Tibial artery (tissue), 4 donors: ENCODE measurements at regions not wholly inside any gene's neighbourhood (a gene's known extent, or its start where the extent isn't known, plus 50 kb on each side); places are given as distances from the start of the nearest gene placed in this dataset.
"Not testable (repeated sequence)": the region's sequence is repeated elsewhere in the genome, so short reads cannot be mapped to it uniquely, and the experiment has no call there.

Experiments
- DNase-seq, 2 donors: peaks; one replicate each; pipeline ENCODE4 v3.0.0-alpha.2; 2019
- H3K27ac ChIP-seq, 2 donors: fragments of 200-600 bp; sonication (generic) in 1 of 2; 1 replicate in 1 of 2; 2 replicates in 1 of 2; pipeline ENCODE4 v1.5.1; 2018 to 2019; ENCODE audit warnings: mild to moderate bottlenecking in 1 of 2
- H3K27me3 ChIP-seq, 2 donors: fragments of 200-600 bp; sonication (generic) in 1 of 2; one replicate each; pipeline versions ENCODE4 v1.5.1 to v1.6.0; 2016 to 2019
- H3K36me3 ChIP-seq, 3 donors: fragments of 200-600 bp; sonication (generic) in 2 of 3; one replicate each; pipeline ENCODE4 v1.5.1; 2016 to 2019; ENCODE audit warnings: mild to moderate bottlenecking in 2 of 3
- H3K4me1 ChIP-seq, 4 donors: fragments of 200-600 bp; sonication (generic) in 2 of 4; 1 replicate in 3 of 4; 2 replicates in 1 of 4; pipeline ENCODE4 v1.5.1; 2016 to 2019
- H3K4me3 ChIP-seq, 2 donors: fragments of 200-600 bp; sonication (generic) in 1 of 2; 1 replicate in 1 of 2; 2 replicates in 1 of 2; pipeline ENCODE4 v1.5.1; 2018 to 2019; ENCODE audit warnings: mild to moderate bottlenecking in 2 of 2
- H3K9me3 ChIP-seq, 3 donors: fragments of 200-600 bp; sonication (generic) in 1 of 3; one replicate each; pipeline ENCODE4 v1.5.1; 2016 to 2019
- intact Hi-C: fragments of 100-400 bp; cut with DNase I; formaldehyde crosslinking; loops from one replicate; pipeline ENCODE4 v1.15.0; 2023; ENCODE audit warnings: low total_unique reads
- TF ChIP-seq, protein P1 (sequence below), 2 experiments: fragments of 200-600 bp in 1 of 2; fragments of 450-650 bp in 1 of 2; IDR thresholded peaks; one replicate each; pipeline ENCODE4 v1.5.1; 2017 to 2019; ENCODE audit warnings: antibody characterized with exemption in 2 of 2, mild to moderate bottlenecking in 1 of 2, moderate library complexity in 1 of 2

DNA sequence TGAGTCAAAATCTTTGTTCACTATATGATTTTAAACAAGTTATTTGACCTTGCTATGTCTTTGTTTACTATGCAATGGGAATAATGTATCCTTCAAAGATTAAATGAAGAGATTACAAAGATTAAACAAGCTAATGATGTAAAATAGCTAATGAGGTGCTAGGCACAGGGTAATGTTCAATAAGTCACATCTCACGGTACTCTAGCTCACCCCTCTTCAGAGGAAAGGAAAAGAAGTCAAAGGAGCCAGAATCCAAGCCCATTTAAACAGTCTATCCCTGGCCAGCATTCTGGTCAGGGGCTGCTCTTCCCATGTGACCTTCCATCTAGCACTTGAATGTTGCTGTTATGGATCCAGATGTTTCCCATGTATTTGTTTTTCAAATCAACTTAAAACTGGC is 412.4 kb upstream of the CAMK1G start:
- Histone ChIP-seq H3K9me3 (no peaks in the 10 kb centered on the region), H3K27me3 (no peaks in the 10 kb centered on the region), H3K27ac (no peak overlapping the region), H3K4me1 (peaks cover 0 to 17% (median 7%) of the 10 kb centered on the region in 4 donors), H3K4me3 (no peak overlapping the region), H3K36me3 (no peaks in the 10 kb centered on the region)
- TF ChIP-seq, protein P1, sequence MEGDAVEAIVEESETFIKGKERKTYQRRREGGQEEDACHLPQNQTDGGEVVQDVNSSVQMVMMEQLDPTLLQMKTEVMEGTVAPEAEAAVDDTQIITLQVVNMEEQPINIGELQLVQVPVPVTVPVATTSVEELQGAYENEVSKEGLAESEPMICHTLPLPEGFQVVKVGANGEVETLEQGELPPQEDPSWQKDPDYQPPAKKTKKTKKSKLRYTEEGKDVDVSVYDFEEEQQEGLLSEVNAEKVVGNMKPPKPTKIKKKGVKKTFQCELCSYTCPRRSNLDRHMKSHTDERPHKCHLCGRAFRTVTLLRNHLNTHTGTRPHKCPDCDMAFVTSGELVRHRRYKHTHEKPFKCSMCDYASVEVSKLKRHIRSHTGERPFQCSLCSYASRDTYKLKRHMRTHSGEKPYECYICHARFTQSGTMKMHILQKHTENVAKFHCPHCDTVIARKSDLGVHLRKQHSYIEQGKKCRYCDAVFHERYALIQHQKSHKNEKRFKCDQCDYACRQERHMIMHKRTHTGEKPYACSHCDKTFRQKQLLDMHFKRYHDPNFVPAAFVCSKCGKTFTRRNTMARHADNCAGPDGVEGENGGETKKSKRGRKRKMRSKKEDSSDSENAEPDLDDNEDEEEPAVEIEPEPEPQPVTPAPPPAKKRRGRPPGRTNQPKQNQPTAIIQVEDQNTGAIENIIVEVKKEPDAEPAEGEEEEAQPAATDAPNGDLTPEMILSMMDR (IDR thresholded peaks at IDR 0.05): no peak
- DNase-seq: no peak
- intact Hi-C loops: no loop called here

GRCh38 chr1:209172286-209172685 is 411.2 kb upstream of the CAMK1G start:
- Histone ChIP-seq H3K9me3 (no peaks in the 10 kb centered on the region), H3K27me3 (no peaks in the 10 kb centered on the region), H3K27ac (no peak overlapping the region), H3K36me3 (no peaks in the 10 kb centered on the region), H3K4me1 (peaks cover 0 to 17% (median 7%) of the 10 kb centered on the region in 4 donors), H3K4me3 (no peak overlapping the region)
- no peak for DNase-seq
- TF ChIP-seq, protein P1 (IDR thresholded peaks at IDR 0.05): no peak
- intact Hi-C loops: no loop called here

DNA sequence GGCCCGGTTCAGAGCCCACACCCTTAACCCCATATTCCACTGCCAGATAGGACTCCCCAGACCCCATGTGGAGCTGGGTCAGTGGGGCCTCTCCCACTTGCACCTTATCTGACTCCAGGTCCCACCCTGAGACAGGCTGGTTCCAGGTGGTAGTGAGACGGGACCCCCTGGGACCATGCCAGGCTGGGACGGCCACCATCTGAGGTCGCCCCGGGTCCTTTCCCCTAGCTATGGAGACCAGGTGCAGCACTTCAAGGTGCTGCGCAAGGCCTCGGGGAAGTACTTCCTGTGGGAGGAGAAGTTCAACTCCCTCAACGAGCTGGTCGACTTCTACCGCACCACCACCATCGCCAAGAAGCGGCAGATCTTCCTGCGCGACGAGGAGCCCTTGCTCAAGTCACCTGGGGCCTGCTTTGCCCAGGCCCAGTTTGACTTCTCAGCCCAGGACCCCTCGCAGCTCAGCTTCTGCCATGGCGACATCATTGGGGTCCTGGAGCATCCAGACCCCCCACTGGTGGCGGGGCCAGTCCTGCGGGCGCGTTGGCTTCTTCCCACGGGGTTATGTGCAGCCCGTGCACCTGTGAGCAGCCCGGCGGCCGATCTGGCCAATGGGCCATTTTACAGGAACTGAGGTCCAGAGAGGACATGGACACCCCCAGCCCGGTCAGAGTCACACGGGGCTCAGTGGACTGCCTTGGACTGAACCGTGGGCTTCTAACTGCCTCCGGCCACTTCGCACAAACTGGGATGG is 410.5 kb upstream of the CAMK1G start:
- H3K27me3 ChIP-seq, H3K4me3 ChIP-seq, H3K9me3 ChIP-seq, DNase-seq, H3K36me3 ChIP-seq, H3K27ac ChIP-seq, intact Hi-C loops: not testable (repeated sequence)
- H3K4me1 ChIP-seq: peaks cover 0 to 14% (median 7%) of the 10 kb centered on the region in 4 donors

GRCh38 chr1:209173796-209174195 is 409.7 kb upstream of the CAMK1G start:
- H3K9me3 ChIP-seq, H3K27ac ChIP-seq, H3K4me1 ChIP-seq, H3K4me3 ChIP-seq, intact Hi-C loops, DNase-seq, H3K27me3 ChIP-seq, H3K36me3 ChIP-seq: not testable (repeated sequence)

GRCh38 chr1:209176866-209177430 is 406.6 kb upstream of the CAMK1G start:
- H3K4me3 ChIP-seq: no peak overlapping the region
- TF ChIP-seq, protein P1 (IDR thresholded peaks at IDR 0.05): no peak
- H3K27ac ChIP-seq: no peak overlapping the region
- DNase-seq: no peak
- H3K27me3 ChIP-seq: no peaks in the 10 kb centered on the region
- intact Hi-C loops: no loop called here
- no peaks in the 10 kb centered on the region for H3K4me1 ChIP-seq
- peaks cover 0 to 4% (median 0%) of the 10 kb centered on the region in 3 donors for H3K9me3 ChIP-seq
- no peaks in the 10 kb centered on the region for H3K36me3 ChIP-seq

DNA sequence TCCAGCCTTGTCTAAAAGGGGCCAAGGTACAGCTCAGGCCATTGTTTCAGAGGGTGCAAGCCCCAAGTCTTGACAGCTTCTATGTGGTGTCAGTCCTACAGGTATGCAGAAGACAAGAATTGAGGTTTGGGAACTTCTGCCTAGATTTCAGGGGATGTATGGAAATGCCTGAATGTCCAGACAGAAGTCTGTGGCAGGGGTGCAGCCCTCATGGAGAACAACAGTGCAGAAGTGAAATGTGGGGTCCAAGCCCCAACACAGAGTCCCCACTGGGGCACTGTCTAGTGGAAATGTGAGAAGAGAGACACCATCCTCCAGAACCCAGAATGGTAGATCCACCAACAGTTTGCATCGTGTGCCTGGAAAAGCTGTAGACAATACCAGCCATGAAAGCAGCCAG is 400.3 kb upstream of the CAMK1G start:
- Histone ChIP-seq H3K4me3 (no peak overlapping the region), H3K4me1 (no peaks in the 10 kb centered on the region), H3K9me3 (peaks cover 0 to 2% (median 0%) of the 10 kb centered on the region in 3 donors), H3K36me3 (no peaks in the 10 kb centered on the region), H3K27ac (no peak overlapping the region), H3K27me3 (no peaks in the 10 kb centered on the region)
- DNase-seq: no peak
- intact Hi-C loops: no loop called here
- TF ChIP-seq, protein P1 (IDR thresholded peaks at IDR 0.05): no peak
